SU-DHL-6 (cell line): ENCODE measurements at regions not wholly inside any gene's neighbourhood (a gene's known extent, or its start where the extent isn't known, plus 50 kb on each side); places are given as distances from the start of the nearest gene placed in this dataset.

ENCODE experiments used
- EZH2phosphoT487 ChIP-seq: fragments of 200-600 bp; sonication (generic), shearing (Covaris generic); conservative IDR thresholded peaks from 2 replicates; pipeline ENCODE4 v1.6.1; 2018; ENCODE audit warnings: mild to moderate bottlenecking, antibody characterized with exemption, low read length, moderate library complexity, mixed read lengths
- TF ChIP-seq, protein P1 (sequence below): fragments of 200-600 bp; sonication (generic); IDR thresholded peaks from one replicate; pipeline ENCODE4 v1.5.1; 2017; ENCODE audit warnings: antibody characterized with exemption, mild to moderate bottlenecking, low read length, moderate library complexity; ENCODE audit not compliant: insufficient read depth, poor library complexity, severe bottlenecking

DNA sequence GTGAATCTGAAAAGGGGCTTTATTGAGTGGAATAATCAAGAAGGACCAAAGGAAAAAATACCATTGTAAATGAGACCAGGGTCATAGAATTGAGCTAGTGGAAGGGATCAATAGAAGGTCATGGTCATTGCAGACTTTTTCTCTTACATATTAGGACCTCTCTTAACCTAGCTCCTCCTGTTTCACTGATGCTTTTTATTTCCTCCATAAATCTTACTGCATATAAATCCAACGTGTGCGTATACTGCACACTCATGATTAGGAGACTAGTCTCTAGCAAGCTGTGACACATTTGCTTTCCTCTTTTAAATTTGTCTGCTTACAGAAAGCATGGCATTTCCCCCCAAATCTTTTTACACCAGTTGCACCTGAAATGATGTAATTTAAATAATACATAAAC lies 179.6 kb upstream of the B3GALT2 start:
- TF ChIP-seq, protein P1, sequence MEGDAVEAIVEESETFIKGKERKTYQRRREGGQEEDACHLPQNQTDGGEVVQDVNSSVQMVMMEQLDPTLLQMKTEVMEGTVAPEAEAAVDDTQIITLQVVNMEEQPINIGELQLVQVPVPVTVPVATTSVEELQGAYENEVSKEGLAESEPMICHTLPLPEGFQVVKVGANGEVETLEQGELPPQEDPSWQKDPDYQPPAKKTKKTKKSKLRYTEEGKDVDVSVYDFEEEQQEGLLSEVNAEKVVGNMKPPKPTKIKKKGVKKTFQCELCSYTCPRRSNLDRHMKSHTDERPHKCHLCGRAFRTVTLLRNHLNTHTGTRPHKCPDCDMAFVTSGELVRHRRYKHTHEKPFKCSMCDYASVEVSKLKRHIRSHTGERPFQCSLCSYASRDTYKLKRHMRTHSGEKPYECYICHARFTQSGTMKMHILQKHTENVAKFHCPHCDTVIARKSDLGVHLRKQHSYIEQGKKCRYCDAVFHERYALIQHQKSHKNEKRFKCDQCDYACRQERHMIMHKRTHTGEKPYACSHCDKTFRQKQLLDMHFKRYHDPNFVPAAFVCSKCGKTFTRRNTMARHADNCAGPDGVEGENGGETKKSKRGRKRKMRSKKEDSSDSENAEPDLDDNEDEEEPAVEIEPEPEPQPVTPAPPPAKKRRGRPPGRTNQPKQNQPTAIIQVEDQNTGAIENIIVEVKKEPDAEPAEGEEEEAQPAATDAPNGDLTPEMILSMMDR = no peak
- no peak for TF ChIP-seq EZH2phosphoT487
